HG03066 (cell line): ENCODE measurements at regions not wholly inside any gene's neighbourhood (a gene's known extent, or its start where the extent isn't known, plus 50 kb on each side); places are given as distances from the start of the nearest gene placed in this dataset.
"Not testable (repeated sequence)": the region's sequence is repeated elsewhere in the genome, so short reads cannot be mapped to it uniquely, and the experiment has no call there.

Experiments used
- ATAC-seq: cut with Tn5 transposase; IDR thresholded peaks from one replicate; pipeline ENCODE4 v1.9.1; 2021; ENCODE audit warnings: low read depth; ENCODE audit not compliant: unreplicated experiment

DNA sequence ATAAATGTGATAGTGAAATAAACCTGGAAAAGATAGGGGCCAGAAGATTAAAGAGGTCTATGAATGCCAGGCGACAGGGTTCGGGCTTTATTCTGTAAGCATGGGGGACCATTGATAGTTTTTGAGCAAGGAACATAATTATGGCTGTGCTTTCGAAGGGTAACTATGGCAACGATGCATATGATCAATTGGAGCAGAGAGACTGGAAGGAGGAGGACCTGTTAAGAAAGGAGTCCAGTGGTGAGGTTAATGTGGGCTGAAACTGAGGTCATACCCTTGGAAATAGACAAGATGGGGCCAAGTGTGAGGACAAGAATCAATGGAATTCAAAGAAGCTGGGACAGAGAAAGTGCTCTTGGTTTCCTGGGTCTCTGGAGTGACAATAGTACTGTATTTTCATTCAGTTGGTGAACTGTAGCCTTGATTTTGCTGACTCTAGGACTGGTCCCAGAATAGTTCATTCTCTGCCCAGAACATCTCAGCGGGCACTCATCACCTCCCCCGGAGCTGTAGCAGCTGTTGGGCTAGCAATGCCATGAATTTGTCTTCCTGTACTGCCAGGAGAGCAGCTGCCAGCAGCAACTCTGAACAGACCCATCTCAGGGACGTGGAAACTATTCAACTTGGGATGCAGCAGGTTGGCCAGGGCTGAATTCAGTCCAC, 108.4 kb downstream of the SRGAP2 start:
- ATAC-seq = not testable (repeated sequence)

DNA sequence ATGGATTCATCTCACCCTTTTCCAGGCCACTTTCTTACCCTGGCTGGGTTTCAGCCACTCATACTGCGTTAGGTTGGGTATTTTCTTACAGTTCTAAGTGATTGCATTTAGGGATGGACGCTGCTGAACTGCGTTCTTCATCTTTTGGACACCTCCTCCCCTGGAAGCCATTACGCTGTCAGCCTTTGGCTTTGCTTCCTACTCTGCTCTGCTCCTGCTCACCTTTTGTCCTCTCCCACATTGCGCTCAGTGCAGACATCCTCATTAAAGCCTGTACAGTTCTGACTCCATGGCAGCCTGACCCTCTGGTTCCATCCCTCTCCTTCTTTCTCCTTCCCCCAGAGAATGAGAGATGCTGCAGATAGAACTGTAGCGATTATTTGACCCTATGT, 108.9 kb downstream of the SRGAP2 start:
- ATAC-seq = not testable (repeated sequence)

DNA sequence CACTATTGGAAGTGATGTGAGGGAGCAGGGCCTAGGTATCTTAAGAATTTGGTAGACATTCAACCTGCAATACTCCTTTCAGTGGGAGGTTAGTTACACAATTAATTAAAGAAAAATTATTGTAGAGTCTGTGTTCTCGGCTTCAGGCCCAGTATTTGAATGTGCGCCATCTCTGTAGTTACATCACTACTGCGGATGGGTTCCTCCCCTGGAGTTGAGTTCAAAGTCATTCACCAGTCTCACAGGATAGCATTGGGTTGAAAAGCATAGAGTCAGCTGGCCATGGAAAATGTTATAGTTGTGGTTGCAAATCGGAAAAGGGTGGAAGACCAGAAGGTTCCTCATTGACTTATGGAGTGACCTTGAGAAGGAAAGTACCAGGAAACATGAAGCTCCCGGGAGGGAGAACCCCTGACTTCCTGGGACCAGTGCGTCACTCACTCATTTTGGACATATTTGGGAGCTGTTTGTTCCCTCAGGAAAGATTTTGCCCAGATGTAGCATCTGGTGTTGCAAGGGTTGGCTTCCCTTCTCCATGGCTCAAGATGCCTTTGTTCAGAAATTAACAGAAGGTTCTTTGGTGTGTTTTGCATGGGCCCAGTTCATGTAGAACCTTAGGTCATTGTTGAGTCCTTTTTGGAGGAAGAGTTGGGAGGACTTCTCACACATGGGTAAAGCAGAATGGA, 111.8 kb downstream of the SRGAP2 start:
- not testable (repeated sequence) for ATAC-seq

GRCh38 chr1:206316901-206317300, 113.6 kb downstream of the SRGAP2 start:
- ATAC-seq = not testable (repeated sequence)

DNA sequence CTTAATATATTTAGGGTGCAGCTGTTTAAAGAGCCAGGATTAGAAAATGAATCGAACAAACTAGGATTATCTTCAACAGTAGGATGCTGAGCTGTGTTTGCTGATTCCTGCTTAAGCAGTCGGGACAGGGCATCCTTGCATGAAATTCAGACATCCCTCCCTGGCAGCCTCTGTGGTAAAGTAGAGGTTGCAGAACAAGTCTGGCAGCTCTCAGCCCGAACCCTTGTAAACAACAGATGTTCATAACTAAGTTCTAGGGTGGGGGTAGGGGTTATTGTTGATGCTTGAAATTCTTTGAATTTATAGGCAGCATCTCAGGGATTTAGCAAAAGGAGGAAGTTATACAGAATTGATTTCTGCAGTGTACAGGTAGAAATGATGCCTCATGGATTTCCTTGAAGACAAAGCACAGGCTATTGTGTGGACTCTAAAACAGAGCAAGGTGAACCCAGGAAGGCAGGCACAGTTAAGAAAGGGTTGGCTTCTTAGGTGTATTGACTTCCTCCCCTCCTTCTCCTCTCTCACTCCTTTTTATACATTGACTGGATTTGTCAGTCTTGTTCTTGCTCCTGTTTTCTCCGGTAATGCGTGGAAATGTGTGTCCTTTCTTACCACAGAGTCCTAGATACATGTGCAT, 114.7 kb downstream of the SRGAP2 start:
- ATAC-seq = not testable (repeated sequence)

GRCh38 chr1:206320227-206320626, 116.9 kb downstream of the SRGAP2 start:
- not testable (repeated sequence) for ATAC-seq

GRCh38 chr1:206326159-206326939, 123.0 kb downstream of the SRGAP2 start:
- not testable (repeated sequence) for ATAC-seq

DNA sequence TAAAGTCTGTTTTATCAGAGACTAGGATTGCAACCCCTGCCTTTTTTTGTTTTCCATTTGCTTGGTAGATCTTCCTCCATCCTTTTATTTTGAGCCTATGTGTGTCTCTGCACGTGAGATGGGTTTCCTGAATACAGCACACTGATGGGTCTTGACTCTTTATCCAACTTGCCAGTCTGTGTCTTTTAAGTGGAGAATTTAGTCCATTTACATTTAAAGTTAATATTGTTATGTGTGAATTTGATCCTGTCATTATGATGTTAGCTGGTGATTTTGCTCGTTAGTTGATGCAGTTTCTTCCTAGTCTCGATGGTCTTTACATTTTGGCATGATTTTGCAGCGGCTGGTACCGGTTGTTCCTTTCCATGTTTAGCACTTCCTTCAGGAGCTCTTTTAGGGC, 128.3 kb downstream of the SRGAP2 start:
- not testable (repeated sequence) for ATAC-seq

DNA sequence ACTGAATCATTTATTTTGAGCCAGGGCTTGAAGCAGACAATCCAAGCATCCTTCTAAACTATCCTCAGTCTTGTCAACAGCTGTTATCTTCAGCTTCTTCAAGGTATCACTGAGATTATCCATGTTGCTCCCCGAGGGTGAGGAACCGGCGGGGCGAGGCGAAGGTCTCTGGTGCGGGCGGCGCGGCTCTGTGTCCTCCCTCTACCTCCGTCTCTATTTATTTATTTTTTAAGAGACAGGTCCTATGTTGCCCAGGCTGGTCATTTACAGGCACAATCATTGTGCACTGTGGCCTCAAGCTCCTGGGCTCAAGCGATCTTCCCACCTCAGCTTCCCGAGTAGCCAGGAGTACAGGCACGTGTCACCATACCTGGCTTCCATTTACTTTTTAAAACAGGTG, 130.0 kb downstream of the SRGAP2 start:
- ATAC-seq = not testable (repeated sequence)

DNA sequence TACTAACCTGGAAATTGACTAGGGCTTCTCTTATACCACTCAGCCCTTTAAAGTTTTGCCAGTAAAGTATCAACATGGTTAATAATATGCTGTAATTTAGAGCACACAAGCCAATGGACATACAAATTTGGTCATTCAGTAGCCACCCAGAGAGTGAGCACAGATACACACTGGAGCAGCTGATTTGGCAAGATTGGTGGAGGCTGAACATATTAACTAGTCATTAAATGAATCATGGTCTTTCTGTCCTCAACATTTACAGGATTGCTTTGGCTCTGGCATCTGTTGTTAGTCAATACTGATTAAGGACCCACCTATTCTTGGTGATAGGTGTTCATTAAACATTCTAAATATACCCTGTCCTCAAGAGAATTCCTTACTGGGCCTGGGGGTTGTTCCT, 130.6 kb downstream of the SRGAP2 start:
- not testable (repeated sequence) for ATAC-seq

- not testable (repeated sequence) for ATAC-seq
These were observed 131.1 kb downstream of the SRGAP2 start for GRCh38 chr1:206334481-206334880.

GRCh38 chr1:206335162-206335561, 131.8 kb downstream of the SRGAP2 start:
- not testable (repeated sequence) for ATAC-seq

DNA sequence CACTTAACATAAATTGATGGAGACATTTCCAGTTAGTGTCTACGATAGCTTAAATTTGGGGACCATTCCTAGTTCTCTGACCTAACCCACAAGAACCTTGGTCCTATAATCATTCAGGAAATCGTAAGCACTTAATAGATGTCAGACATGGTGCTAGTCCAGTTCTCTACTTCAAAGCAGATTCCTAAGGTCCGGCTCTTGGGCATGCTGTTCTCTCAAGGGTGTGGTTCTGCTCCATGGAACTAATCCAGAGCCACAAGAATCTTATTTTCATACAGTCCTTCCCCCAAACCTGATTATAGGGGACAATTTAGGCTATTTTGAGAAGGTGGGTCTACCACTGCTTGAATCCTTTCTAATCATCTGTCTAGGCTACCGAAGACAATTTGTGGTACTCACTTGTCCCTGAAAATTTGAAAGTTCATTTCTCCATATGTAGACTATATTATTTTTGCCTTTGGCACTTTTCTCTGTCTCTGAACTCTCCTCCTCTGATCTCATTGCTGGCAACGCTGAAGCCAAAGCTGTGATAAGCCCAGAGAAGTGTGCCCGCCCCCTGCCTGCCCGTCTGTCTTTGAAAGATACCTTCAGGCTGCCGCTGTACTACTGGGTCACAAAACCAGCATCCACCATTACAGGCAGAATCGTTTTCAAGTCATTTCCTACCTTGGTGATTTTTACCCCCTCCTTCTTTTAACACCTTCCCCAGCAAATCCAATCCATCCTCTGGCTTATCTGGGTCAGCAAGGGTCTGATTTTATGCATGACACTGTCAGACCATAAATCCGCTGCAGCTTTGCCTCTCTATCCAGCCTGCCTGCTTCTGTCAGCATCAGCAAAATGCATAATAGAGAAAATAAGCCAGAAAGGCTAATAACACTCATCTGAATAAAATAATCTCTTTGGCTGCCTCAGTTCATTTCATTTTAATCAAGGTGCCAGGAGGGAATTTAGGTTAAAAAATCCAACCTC, 132.8 kb downstream of the SRGAP2 start:
- not testable (repeated sequence) for ATAC-seq

DNA sequence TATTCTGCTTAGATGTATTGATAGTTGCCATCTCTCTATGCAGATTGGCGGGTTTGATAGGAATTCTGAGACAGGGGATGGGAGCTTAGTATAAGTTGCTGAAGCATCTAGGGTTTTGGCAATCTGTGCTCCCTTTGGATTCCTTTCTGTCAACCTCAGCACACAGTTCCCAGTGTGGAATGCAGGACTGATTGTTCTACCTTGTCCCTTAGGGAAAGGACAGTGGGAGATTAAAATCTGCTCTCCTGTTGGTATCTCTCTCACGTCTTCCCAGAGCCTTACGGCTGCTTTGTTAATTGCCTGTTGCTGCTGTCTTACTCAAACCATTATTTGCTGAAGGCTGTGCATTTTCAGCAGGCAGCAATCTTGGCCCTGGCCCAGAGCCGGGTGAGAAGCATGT, 133.3 kb upstream of the IKBKE start:
- ATAC-seq = not testable (repeated sequence)

DNA sequence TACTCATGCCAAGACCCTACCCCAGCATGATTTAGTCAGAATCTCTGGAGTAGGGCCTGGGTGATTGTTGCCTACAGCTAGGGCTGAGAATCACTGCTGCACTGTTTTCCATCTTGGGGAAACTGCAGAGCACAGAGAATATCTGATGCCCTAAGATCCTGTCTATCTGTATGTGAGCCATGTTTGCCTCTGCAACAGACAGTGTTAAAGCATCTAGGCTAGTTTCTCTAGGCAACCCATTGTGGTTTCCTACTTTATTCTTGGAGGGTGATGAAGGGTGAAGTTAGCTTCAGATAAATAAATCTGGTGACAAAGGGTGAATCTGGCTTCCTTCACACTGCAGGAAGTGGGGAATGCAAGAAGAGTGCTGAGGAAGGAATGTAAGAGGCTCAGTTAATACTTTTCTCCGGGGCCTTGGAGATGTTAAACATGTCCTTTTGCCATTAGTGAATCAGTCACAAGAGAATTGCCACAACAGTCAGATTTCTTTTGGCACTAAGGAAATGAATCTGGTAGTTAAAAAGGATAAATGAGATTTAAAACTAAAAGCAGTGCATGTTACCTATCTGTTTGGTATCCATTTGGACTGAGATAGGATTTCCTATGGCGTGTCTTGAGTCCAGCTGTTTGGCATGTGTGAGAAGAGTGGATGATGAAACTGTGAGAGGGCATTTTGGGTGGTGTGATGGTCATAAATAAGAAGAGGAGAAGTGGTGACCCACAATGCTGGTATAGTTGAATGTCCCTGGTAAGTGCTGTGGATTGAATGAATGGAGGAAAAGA, 119.6 kb upstream of the IKBKE start:
- ATAC-seq = not testable (repeated sequence)

- ATAC-seq = not testable (repeated sequence)
These were observed 118.8 kb upstream of the IKBKE start for GRCh38 chr1:206351276-206352052.

DNA sequence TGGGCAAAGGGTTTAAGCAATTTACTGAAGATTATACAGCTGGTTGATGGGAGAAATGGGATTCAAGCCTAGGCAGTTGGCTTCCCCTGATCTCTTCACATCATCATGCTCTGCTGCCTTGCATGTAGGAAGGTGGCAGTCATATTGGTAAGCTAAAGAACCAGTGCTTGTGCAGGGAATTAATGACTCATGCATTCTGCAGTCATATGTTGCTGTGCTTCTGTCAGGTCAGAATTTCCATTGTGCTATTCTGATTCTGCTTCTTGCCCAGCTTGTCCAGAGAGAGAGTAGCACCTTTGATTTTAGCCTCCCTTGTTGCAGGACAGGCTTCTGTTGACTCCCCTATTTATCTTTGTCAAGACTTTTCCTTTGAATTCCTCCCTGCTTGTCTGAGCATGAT, 114.0 kb upstream of the IKBKE start:
- ATAC-seq = not testable (repeated sequence)

DNA sequence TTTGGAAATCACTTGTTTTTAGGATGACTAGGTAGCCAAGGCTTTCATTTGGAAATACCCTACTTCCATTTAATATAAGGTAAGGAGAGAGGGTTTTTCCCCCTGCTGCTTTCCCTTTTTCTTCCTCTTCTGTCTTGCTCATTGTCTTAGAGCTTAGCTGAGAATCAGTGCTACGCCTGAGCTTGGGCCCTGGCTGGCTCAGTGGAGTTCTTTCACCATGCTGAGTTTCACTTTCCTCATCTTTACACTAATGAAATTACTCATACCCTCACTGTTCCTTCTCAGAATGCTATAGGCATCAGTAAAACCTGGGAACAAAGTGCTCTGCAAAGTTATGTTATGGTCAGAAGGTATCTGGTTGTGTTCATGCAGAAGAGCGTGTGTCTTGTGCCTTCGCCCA, 112.3 kb upstream of the IKBKE start:
- ATAC-seq = peak; percentile 54
